Osteoblast (primary cell): ENCODE measurements at regions not wholly inside any gene's neighbourhood (a gene's known extent, or its start where the extent isn't known, plus 50 kb on each side); places are given as distances from the start of the nearest gene placed in this dataset.
A peak's percentile ranks its signal among the peaks of the same experiment; 100 is the strongest.

Source experiments
- DNase-seq: peaks from one replicate; pipeline ENCODE4 v3.0.0; 2011; ENCODE audit warnings: low spot score, mixed read lengths; ENCODE audit not compliant: insufficient read length; ENCODE audit errors: missing footprints
- H2AFZ ChIP-seq: 2 replicates; pipeline ENCODE4 v1.6.0; 2011; ENCODE audit warnings: mild to moderate bottlenecking, low read length
- H3K27ac ChIP-seq: 2 replicates; pipeline ENCODE4 v1.5.1; 2011; ENCODE audit warnings: mild to moderate bottlenecking, low read depth, low read length, moderate library complexity
- H3K27me3 ChIP-seq: 2 replicates; pipeline ENCODE4 v1.6.0; 2012; ENCODE audit warnings: mild to moderate bottlenecking, control low read depth, inconsistent platforms, low read length, moderate library complexity; ENCODE audit not compliant: insufficient read depth
- H3K36me3 ChIP-seq: 2 replicates; pipeline ENCODE4 v1.5.1; 2011; ENCODE audit warnings: mild to moderate bottlenecking, low read length, control low read depth, moderate library complexity; ENCODE audit not compliant: insufficient read depth
- H3K4me1 ChIP-seq: 2 replicates; pipeline ENCODE4 v1.5.1; 2011; ENCODE audit warnings: mild to moderate bottlenecking, low read length, control low read depth, moderate library complexity; ENCODE audit not compliant: insufficient read depth
- H3K4me2 ChIP-seq: 2 replicates; pipeline ENCODE4 v1.6.0; 2011; ENCODE audit warnings: mild to moderate bottlenecking, low read length; ENCODE audit not compliant: insufficient read depth
- H3K4me3 ChIP-seq: fragments of 200-600 bp; sonication (generic); 3 replicates; pipeline ENCODE4 v1.5.1; 2012; ENCODE audit warnings: mild to moderate bottlenecking, low read length, inconsistent platforms; ENCODE audit not compliant: insufficient read depth
- H3K79me2 ChIP-seq: 2 replicates; pipeline ENCODE4 v1.6.0; 2012; ENCODE audit warnings: mild to moderate bottlenecking, low read length, control low read depth, inconsistent platforms; ENCODE audit not compliant: insufficient read depth
- H3K9me3 ChIP-seq: 2 replicates; pipeline ENCODE4 v1.5.1; 2011; ENCODE audit warnings: low read depth, low read length, control low read depth
- H4K20me1 ChIP-seq: 2 replicates; pipeline ENCODE4 v1.6.0; 2012; ENCODE audit warnings: mild to moderate bottlenecking, low read length, control low read depth; ENCODE audit not compliant: insufficient read depth
- TF ChIP-seq, protein P1 (sequence below): IDR thresholded peaks from 2 replicates; pipeline ENCODE4 v1.5.1; 2011; ENCODE audit warnings: mild to moderate bottlenecking, low read depth, low read length, moderate library complexity; ENCODE audit errors: extremely low read depth

DNA sequence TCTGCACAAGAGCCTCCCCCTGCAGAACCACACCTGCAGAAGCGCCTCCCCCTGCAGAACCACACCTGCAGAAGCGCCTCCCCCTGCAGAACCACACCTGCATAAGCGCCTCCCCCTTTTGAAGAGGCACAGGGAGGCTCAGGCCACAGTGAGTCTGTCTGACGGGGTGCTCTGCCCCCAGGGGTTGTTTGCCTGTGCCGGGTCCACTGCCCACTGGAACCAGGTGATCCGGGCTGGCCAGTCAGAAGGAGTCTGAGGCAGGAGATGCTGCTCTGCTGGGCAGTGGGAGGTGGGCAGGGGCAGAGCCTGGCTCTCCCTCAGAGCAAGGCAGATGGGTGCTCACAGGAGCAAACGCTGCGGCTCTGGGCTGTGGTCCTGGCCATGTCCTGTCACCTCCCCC lies 60.8 kb upstream of the RNU6ATAC start:
- H3K4me1 ChIP-seq = peaks cover 4% of the 10 kb centered on the region
- peak; percentile 55 for DNase-seq
- no peaks in the 10 kb centered on the region for H4K20me1 ChIP-seq
- H2AFZ ChIP-seq = no peak overlapping the region
- peaks cover 11% of the 10 kb centered on the region for H3K27me3 ChIP-seq
- H3K9me3 ChIP-seq = no peaks in the 10 kb centered on the region
- no peak overlapping the region for H3K27ac ChIP-seq
- no peak overlapping the region for H3K4me2 ChIP-seq
- TF ChIP-seq, protein P1, sequence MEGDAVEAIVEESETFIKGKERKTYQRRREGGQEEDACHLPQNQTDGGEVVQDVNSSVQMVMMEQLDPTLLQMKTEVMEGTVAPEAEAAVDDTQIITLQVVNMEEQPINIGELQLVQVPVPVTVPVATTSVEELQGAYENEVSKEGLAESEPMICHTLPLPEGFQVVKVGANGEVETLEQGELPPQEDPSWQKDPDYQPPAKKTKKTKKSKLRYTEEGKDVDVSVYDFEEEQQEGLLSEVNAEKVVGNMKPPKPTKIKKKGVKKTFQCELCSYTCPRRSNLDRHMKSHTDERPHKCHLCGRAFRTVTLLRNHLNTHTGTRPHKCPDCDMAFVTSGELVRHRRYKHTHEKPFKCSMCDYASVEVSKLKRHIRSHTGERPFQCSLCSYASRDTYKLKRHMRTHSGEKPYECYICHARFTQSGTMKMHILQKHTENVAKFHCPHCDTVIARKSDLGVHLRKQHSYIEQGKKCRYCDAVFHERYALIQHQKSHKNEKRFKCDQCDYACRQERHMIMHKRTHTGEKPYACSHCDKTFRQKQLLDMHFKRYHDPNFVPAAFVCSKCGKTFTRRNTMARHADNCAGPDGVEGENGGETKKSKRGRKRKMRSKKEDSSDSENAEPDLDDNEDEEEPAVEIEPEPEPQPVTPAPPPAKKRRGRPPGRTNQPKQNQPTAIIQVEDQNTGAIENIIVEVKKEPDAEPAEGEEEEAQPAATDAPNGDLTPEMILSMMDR = no peak
- H3K79me2 ChIP-seq = no peaks in the 10 kb centered on the region
- H3K4me3 ChIP-seq = no peak overlapping the region
- no peaks in the 10 kb centered on the region for H3K36me3 ChIP-seq

DNA sequence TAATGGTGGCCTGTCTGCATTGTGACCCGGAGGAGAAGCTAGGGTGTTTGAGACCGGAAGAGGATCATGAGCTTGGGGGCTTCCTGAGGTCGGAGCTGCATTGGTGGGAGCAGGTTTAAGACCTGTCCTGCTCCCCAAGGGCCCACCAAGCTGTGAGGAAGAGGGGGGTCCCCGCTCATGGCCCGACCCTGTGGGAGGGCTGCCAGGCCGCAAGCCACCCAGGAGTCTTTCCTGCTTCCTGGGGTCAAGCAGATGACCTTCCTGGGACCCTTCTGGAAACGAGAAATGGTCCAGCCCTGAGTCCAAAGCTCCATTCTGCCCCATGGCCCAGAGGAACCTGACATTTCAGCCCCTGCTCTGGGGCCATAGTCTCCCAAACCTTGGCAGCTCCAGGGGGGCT lies 61.5 kb upstream of the RNU6ATAC start:
- Histone ChIP-seq H3K9me3 (no peaks in the 10 kb centered on the region), H3K27ac (no peak overlapping the region), H3K27me3 (peaks cover 14% of the 10 kb centered on the region), H2AFZ (no peak overlapping the region), H3K4me3 (no peak overlapping the region), H3K79me2 (no peaks in the 10 kb centered on the region), H3K36me3 (no peaks in the 10 kb centered on the region), H4K20me1 (no peaks in the 10 kb centered on the region), H3K4me1 (peaks cover 4% of the 10 kb centered on the region), H3K4me2 (no peak overlapping the region)
- peak; percentile 81 for DNase-seq
- TF ChIP-seq, protein P1 = no peak

DNA sequence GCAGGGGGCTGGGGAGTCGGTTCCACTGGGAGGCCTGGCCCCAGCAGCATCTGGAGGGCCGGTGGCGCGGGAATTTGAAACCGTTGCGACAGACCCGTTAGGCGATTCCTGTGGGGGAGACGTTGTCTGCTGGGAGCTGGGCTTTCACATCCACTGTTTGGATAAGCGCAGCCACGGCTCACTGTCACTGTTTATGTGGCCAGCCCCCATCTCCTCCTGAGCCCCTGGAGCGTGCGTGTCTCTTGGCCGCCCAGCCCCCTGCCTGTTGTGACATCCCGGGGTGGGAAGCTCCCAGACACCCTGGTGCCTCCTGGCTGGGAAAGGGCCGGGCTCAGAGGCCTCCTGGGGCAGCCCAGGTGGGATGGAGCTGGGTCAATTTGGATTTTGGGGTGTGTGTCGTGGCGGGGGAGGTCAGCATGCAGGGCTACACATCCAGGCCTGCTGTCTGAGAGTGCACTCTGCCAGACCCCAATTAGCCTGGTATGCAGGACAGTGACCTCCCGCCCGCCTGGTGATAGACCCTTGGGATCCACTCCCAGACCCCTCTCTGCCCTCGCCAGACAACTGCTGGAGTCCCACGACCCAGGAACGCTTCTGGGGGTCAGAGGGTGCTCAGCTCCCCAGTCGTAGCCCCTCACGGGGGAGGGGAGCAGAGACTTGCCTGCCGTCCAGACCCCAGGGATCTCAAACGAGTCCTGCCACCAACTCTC lies 62.0 kb upstream of the RNU6ATAC start:
- Histone ChIP-seq H4K20me1 (no peaks in the 10 kb centered on the region), H3K79me2 (no peaks in the 10 kb centered on the region), H3K36me3 (no peaks in the 10 kb centered on the region), H2AFZ (no peak overlapping the region), H3K9me3 (no peaks in the 10 kb centered on the region), H3K4me2 (no peak overlapping the region), H3K4me3 (no peak overlapping the region), H3K27me3 (peaks cover 14% of the 10 kb centered on the region), H3K27ac (no peak overlapping the region), H3K4me1 (peaks cover 4% of the 10 kb centered on the region)
- DNase-seq = peak; percentile 94
- TF ChIP-seq, protein P1 = no peak

DNA sequence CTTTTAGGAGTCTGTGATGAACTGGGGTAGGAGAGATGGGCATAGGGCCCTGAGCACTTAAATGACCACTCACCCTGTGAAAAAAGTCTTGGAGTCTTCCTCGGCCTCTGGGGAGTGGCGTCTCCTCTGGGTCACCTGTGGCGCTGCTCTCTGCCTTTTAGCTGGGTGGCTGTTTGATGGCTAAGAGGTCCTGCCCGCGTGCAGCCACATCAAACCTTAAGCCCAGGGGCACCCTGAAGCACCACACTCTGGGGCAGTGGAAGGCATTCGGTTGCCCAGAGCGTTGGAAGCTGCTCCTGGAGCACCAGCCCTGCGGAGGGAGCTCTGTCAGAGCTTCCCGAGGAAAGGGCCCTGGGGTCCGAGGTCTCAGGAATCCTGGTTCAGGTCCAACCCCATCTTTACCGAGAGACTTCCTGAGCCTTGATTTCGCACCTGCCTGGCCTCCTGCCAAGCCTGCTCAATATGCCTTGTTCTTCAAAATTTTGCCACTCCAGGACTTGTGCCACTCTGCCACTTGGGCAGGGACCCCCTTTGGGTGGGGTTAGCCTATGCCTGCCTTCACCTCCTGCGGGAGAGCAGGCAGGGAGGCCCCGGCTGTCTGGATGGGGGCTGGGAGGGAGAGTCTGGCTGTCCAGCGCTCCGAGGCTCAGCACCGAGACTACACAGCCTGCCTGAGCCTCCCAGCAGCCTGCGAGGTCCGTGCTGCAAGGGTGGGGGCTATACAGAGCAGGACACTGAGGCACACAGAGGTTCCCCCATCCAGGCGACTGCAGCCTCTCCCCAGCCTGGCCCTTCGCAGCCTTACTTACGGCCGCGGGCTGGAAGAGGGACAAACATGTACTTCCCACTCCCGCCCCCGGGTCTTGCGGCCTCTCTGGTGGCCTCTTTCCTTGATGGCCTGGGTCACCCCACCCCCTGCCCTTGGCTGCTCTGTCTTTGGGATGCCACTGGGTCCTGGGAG lies 63.4 kb upstream of the RNU6ATAC start:
- Histone ChIP-seq H3K27ac (no peak overlapping the region), H3K79me2 (no peaks in the 10 kb centered on the region), H3K4me3 (no peak overlapping the region), H3K4me2 (no peak overlapping the region), H2AFZ (no peak overlapping the region), H3K4me1 (peaks cover 4% of the 10 kb centered on the region), H3K9me3 (no peaks in the 10 kb centered on the region), H4K20me1 (no peaks in the 10 kb centered on the region), H3K27me3 (peaks cover 14% of the 10 kb centered on the region), H3K36me3 (no peaks in the 10 kb centered on the region)
- TF ChIP-seq, protein P1 = no peak
- DNase-seq = peak; percentile 89
